GM12892 (cell line): ENCODE measurements at regions not wholly inside any gene's neighbourhood (a gene's known extent, or its start where the extent isn't known, plus 50 kb on each side); places are given as distances from the start of the nearest gene placed in this dataset.

Experiments
- POLR2A ChIP-seq: IDR thresholded peaks from 2 replicates; pipeline ENCODE4 v1.6.1; 2011; ENCODE audit warnings: low read depth, low read length, control low read depth
- POLR2AphosphoS5 ChIP-seq: IDR thresholded peaks from 2 replicates; pipeline ENCODE4 v1.6.1; 2011; ENCODE audit warnings: low read depth, low read length, control low read depth

- TF ChIP-seq POLR2AphosphoS5: no peak
- no peak for TF ChIP-seq POLR2A
Observed at GRCh38 chr15:69612112-69612511, 159.5 kb downstream of the RPLP1 start.
